DOHH2 (cell line): ENCODE measurements at regions not wholly inside any gene's neighbourhood (a gene's known extent, or its start where the extent isn't known, plus 50 kb on each side); places are given as distances from the start of the nearest gene placed in this dataset.

Source experiments
- CTCF ChIP-seq: fragments of 200-600 bp; sonication (generic); IDR thresholded peaks from one replicate; pipeline ENCODE4 v1.5.1; 2014; ENCODE audit warnings: antibody characterized with exemption, mild to moderate bottlenecking, low read depth, low read length; ENCODE audit not compliant: poor library complexity, severe bottlenecking
- EZH2phosphoT487 ChIP-seq: fragments of 200-600 bp; sonication (generic); IDR thresholded peaks from 2 replicates; pipeline ENCODE4 v1.6.1; 2017; ENCODE audit warnings: borderline replicate concordance, mild to moderate bottlenecking, antibody characterized with exemption, low read length, moderate library complexity, mixed read lengths

- TF ChIP-seq CTCF (no peak), EZH2phosphoT487 (no peak)
Measured at GRCh38 chr3:26058901-26059321, 269.0 kb downstream of the OXSM start.
